NCI-H345 treated with DMSO at 0.1 percent for 48 hours (cell line): ENCODE measurements at regions not wholly inside any gene's neighbourhood (a gene's known extent, or its start where the extent isn't known, plus 50 kb on each side); places are given as distances from the start of the nearest gene placed in this dataset.
"Not testable (repeated sequence)": the region's sequence is repeated elsewhere in the genome, so short reads cannot be mapped to it uniquely, and the experiment has no call there.

ENCODE experiments used
- DNase-seq: peaks from one replicate; lab custom pipeline; 2025; ENCODE audit not compliant: unreplicated experiment; lab: John Stamatoyannopoulos, UW

- DNase-seq = no peak
Measured at GRCh38 chr10:4453276-4453675, 372.7 kb upstream of the AKR1E2 start.

GRCh38 chr10:4450981-4451908 is 374.8 kb upstream of the AKR1E2 start:
- DNase-seq = no peak

GRCh38 chr10:4450169-4450568 is 375.8 kb upstream of the AKR1E2 start:
- DNase-seq = no peak

- no peak for DNase-seq
Measured at GRCh38 chr10:4448030-4448429, 378.0 kb upstream of the AKR1E2 start.

- no peak for DNase-seq
Measured at GRCh38 chr10:4443419-4443818, 382.6 kb upstream of the AKR1E2 start.

GRCh38 chr10:4442296-4442695 is 383.7 kb upstream of the AKR1E2 start:
- no peak for DNase-seq

- no peak for DNase-seq
Measured at GRCh38 chr10:4440260-4440659, 385.7 kb upstream of the AKR1E2 start.

- DNase-seq = no peak
Measured at GRCh38 chr10:4437791-4438190, 388.2 kb upstream of the AKR1E2 start.

- no peak for DNase-seq
Measured at GRCh38 chr10:4437061-4437460, 388.9 kb upstream of the AKR1E2 start.

GRCh38 chr10:4436103-4436502 is 389.9 kb upstream of the AKR1E2 start:
- DNase-seq = no peak

GRCh38 chr10:4434516-4435071 is 391.4 kb upstream of the AKR1E2 start:
- DNase-seq = no peak

GRCh38 chr10:4434105-4434504 is 391.9 kb upstream of the AKR1E2 start:
- DNase-seq = no peak

- DNase-seq = no peak
Measured at GRCh38 chr10:4431114-4431863, 394.7 kb upstream of the AKR1E2 start.

- DNase-seq = no peak
Measured at GRCh38 chr10:4429571-4429970, 396.4 kb upstream of the AKR1E2 start.

GRCh38 chr10:4427532-4427931 is 398.5 kb upstream of the AKR1E2 start:
- no peak for DNase-seq

- no peak for DNase-seq
Measured at GRCh38 chr10:4426866-4427265, 399.1 kb upstream of the AKR1E2 start.

GRCh38 chr10:4409319-4409718 is 416.7 kb upstream of the AKR1E2 start:
- DNase-seq = no peak

- no peak for DNase-seq
Measured at GRCh38 chr10:4407783-4408182, 418.2 kb upstream of the AKR1E2 start.

- DNase-seq = no peak
Measured at GRCh38 chr10:4405828-4406227, 420.2 kb upstream of the AKR1E2 start.

GRCh38 chr10:4403638-4404252 is 422.3 kb upstream of the AKR1E2 start:
- no peak for DNase-seq

GRCh38 chr10:4401080-4401479 is 424.9 kb upstream of the AKR1E2 start:
- DNase-seq = not testable (repeated sequence)
